Posterior vena cava (tissue), 2 donors: ENCODE measurements at regions not wholly inside any gene's neighbourhood (a gene's known extent, or its start where the extent isn't known, plus 50 kb on each side); places are given as distances from the start of the nearest gene placed in this dataset.
A peak's percentile ranks its signal among the peaks of the same experiment; 100 is the strongest.

ENCODE experiments used
- DNase-seq: peaks from one replicate; pipeline ENCODE4 v3.0.0-alpha.2; 2020; ENCODE audit warnings: low spot score
- intact Hi-C, 2 donors: fragments of 100-400 bp; cut with DNase I; formaldehyde crosslinking; loops; one replicate each; pipeline versions ENCODE4 v1.14.1 to v1.14.2; 2022 to 2023
- donor health status: DM: yes; HTN: yes; CAD: no.
- donor health status: DM: yes; HTN: yes; CAD: no.

DNA sequence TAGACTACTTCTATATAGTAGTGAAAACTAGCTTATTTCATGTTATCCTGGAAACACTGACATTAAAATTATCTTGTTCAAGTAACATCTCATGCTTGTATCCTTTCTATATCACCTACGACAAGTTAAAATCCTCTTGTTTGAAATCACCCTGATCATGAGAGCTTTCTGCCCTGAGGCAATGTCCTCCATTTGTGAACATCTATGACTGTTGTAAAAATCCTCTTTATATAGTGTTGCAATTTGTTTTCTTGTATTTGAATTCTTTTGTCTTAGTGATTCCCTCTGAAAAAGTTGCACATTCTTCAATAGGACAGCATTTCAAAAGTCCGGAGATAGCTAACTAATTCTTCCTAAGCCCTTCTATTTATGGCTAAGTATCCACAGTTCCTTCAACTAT is 480.3 kb downstream of the NSUN3 start:
- intact Hi-C loops = no loop called here
- DNase-seq = no peak

DNA sequence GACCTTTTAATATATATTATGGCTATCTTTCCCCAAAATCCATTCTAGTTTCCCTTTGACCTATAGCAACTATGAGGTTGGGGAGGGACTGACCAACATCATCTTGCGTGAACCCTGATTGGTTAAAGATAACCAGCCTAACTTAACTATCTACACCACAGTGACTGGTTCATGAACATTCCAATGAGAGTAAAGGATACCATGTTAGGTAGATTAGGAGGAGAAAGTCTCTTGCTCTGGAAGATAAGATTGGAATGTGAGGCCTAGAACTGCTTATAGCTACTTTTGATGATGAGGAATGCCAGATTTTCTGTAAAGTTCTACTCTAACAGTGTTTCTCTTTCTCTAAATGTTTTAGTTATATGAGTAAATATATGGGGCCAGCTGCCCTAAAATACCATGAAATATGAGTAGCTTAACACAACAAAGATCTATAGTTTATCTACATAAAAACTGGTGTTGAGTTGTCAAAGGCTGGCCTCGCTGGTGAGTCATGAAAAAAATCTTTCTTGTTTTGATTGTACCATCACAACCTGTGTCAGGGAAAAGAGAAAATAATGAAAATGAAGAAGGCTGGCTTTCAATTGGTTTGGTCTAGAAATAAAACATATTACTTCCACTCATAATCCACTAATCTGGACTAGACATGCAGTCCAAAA is 481.4 kb downstream of the NSUN3 start:
- intact Hi-C loops = no loop called here
- no peak for DNase-seq

DNA sequence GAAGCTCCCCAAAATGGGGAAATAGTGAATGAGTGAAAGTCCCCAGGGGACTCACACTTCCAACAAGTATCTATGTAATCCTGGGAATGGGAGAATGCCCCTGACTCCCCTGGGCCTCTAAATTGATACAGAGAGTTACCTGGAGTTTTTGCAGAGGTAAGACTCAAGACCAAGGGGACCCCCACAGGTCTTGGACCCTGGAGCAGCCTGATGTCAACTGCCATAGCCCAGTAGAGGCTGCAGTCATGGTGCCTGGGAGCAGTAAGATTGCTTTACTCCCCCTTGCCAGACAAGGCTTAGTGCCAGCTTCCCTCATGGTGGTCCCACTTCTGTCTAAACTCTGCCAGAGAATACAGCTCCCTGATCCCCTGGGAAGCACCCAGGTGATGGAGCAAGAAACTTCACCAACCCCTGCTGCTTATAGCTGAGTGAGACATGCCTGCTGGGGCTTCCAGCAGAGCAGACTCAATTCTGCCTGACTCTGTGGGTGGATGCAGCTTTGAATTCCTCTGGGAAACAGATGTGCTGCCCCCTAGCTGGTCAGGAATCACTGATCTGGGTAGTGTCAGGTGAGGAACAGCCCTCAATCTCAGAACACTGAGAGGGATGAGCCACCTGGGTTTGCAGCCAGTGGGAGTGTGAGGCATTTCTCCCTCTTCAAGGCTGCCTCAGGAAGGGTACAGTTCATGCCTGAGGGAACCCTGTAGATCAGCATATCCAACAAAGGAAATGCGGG is 485.9 kb downstream of the NSUN3 start:
- peak; percentile 68 for DNase-seq
- intact Hi-C loops = no loop called here

DNA sequence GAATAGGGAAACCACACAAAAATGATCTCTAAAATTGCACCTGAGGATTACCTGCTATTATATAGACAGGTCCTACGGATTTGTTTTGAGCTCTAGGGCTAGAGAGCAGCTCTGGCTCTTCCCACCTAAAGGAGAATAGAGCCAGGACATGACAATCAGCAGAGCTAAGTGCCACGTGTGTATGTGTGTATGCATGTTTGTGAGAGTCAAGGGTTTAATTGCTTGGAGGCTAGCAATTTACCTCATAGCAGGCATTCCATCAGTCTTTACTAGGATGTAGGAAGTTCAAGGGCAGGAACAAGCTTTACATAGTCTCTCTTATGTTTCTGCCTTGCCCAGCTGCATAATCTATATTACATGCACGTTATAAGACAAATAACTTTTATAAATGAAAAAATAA is 498.2 kb downstream of the NSUN3 start:
- intact Hi-C loops = no loop called here
- no peak for DNase-seq

DNA sequence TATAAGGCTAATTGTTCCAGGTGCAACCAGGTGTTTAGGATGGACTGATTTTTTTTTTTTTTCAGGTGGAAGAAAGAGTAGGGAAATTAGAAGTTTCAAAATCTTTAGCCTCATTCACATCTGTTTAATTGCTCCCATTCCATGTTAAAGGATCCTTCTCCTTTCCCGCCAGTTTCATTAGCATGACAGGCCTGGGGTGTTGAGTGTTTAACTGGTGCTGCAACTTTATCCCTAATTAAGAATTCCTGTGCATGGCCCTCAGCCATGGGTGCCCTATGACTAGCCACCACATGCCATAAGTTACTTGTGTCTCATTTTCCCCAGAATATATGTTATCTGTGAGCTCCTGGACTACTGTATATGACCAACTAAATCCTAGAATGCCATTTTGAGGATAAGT is 501.4 kb downstream of the NSUN3 start:
- intact Hi-C loops = no loop called here
- no peak for DNase-seq

DNA sequence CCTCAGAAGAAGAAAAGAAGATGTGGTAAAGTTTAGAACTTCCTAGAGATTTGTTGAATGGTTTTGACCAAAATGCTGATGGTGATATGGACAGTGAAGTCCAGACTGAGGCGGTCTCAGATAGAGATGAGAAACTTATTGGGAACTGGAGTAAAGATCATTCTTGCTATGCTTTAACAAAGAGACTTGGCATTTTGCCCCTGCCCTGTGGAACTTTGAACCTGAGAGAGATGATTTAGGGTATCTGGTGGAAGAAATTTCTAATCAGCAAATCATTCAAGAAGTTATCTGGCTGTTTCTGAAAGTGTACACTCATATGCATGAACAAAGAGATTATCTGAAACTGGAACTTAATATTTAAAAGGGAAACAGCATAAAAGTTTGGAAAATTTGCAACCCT is 505.2 kb downstream of the NSUN3 start:
- intact Hi-C loops = no loop called here
- no peak for DNase-seq

- intact Hi-C loops = no loop called here
- no peak for DNase-seq
Measured at GRCh38 chr3:94573337-94573736, 510.5 kb downstream of the NSUN3 start.

DNA sequence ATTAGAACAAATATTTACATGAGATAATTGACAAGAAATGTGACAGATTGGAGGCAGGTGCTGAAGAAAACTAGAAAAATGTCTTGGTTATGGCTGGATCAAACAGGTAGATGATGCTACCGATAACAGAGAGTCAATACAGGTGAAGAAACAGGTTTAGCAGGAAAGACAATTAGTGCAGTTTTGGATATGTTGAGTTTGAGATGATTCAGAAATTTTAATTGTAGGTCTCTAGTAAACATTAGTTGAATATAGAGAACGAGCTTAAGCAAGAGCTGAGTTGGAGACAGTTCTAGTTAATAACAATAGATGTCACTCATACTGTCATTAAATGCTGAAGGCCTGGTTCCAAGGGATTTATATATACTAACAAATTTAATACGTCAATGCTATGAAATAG is 524.4 kb downstream of the NSUN3 start:
- intact Hi-C loops = no loop called here

DNA sequence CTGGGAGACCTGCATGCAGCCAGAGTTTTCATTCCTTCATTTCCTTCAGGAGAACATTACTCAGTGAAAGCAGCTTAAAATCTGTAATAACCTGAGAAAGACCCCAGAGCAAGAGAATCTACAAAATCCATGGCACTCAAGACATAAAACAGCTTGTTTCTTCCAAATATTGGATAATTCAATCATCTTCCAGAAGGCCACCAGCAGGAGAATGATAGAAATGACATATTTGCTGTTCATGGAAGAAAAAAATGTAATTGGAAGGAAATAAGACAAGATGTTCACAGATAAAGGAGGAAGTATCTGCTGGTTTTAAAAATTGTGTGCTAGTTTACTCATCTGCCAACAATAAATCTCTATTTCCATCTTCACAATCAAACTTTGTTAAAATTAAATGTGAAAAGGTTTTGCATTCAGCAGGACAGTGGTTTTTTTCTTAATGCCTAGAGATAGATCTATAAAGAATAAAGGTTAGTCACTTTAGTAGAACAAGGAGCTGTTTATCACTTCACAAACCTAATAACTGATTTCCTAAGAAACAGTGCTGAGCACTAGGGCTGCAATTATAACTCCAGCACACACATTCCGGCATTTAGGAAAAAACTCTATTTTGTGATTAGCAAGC is 530.8 kb downstream of the NSUN3 start:
- DNase-seq = no peak
- intact Hi-C loops = no loop called here

More for the DNA sequence above, 524.4 kb downstream of the NSUN3 start:
- no peak for DNase-seq

DNA sequence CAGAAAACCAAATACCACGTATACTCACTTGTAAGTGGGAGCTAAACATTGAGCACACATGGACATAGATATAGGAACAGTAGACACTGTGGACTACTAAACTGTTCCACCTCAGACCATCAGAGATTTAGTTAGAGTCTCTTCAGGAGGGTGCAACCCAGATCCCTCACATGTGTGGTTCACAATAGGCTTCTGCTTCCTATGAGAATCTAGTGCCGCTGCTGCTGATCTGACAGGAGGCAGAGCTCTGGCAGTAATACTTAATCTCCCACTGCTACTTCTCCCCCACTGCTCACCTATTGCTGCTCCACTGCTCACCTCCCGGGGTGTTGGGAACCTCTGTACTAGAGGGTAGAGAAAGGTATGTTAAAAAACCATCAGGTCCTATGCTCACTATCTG is 533.3 kb downstream of the NSUN3 start:
- intact Hi-C loops = no loop called here
- no peak for DNase-seq

DNA sequence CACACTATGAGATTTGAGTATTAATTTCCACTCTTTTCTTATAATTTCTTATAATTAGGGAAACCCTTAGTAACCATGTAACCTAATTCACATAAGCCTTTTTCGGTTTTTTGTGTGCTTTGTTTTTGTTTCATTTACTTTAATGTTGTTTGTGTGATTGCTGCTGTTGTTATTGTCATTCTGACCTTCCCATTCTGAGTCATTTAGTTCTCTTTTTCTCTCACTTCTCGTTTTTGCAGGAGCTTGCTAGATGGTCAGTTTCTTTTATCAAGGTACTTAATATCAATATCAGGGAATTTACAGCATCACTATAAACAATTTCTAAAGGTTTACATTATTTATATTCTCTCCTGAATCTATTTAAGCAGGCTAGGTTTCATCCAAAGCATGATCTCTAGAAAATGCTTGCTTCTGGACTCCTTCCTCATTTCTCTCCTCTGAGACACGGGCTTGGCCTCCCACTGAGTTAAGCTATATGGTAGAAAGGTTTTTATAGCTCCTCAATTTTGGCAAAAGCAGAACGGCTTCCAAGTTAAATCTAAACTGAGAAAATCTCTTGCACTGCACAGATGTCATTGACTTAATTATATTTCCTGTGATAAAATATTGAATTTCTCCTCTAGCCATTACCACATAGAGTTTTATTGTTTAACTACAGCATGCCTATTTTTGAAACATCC is 534.2 kb downstream of the NSUN3 start:
- intact Hi-C loops = no loop called here
- no peak for DNase-seq

DNA sequence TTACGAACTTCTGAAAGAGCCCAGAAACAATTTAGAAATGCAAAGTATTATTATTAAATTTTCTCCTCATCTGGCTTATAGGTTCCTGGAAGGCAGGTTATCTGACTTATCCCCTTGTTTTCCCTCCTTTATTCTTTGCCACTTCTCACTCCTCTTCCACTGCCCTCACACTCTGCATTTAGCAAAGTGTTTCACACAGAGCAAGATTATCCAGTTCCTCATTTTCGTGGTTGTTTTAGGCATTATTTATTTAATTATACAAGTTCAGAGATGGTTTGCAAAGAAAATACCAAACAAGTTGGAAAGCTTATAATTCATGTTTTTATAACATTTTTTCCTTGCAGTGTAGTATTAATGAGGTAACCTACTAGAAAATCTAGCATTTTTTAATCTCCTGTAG is 544.9 kb downstream of the NSUN3 start:
- DNase-seq = no peak
- intact Hi-C loops = no loop called here

DNA sequence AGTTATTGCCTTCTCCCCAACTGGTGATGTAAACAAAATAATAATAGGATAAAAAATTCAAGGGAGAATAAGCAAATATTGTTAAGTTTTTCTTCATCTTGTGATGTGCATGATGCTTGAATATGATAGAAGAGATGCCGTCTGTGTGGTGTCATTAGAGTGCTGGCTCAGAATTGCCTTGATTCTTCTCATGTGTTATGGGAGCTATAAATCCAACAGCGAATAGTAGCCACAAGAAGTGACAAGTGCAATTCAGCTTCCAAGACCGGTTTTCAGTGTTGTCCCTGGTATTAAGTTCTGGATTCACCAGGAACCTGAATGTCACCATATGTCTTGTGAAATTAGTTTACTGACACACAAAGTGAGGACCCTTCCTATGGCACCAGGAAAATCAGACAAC is 547.0 kb downstream of the NSUN3 start:
- DNase-seq = no peak
- intact Hi-C loops = no loop called here

- intact Hi-C loops = no loop called here
Measured at GRCh38 chr3:94611596-94611995, 548.7 kb downstream of the NSUN3 start.

DNA sequence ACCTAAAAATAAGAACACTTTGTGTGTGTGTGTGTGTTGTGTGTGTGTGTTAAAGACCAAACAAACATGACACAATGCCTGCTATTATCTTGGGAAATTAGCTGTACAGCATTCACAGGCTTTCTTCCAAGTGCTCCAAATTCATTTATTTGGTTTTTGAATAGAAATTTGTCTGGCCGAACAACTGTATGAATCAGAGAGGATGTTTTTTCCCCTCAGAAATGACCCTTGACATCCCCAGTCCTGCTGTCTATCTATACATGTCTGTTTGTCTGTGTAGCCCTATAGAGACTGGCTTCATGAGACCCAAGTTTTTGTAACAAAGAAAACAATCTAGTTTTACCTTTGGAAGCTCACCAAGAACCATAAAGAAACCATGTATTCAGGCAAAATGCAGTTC is 549.8 kb downstream of the NSUN3 start:
- intact Hi-C loops = no loop called here

More at GRCh38 chr3:94611596-94611995, 548.7 kb downstream of the NSUN3 start:
- DNase-seq = no peak

DNA sequence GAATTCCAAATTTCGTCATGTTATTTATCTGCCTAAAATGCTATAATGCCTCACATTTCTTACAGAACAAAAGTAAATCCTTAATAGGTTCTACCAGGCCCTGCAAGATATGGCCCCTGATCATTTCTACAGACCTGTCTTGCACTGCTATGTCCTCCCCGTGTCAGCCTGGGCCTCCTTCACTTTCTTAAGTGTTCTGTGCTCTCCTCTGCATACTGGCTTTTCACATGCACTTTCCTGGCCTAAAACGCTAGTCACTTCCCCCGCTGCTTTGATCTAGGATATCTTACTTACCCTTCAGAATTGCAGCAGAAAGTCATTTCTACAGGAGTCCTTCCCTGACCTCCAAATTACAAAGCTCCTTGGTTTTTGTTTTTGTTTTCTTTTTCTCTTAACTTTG is 551.3 kb downstream of the NSUN3 start:
- DNase-seq = no peak
- intact Hi-C loops = no loop called here

More for the DNA sequence above, 549.8 kb downstream of the NSUN3 start:
- no peak for DNase-seq

DNA sequence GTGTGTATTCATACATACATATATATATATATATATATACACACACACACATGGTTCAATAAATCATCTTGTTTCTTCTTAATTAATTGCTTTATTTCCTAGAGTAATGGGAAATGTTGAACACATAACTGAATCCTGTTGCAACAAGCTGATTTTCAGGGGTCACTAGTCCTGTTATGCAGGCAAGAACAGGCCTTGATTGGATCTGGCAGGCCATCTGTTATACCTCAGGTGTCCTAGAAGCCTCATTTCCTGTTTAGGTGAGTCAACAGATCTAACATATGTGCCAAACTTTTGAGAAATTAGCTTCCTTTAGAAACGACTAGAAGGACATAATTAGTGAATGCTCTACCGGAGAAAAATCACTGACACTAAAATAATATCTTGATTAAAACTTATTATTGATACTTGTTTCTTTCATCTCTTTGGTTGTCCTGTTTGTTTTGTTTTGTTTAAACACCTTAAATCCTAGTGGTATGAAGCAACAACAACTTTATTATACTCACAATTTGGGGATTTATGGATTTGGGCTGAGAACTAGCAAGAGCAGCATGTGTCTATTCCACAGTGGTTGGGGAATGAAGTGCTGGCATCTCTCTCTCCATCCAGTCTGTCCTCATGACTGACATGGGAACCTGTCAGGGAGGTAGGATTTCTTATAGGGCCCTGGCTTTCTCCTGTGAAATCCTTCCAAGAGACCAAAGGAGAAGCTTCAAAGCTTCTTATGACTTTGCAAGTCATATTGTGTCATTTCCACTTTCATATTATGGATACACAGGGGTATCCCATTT is 552.6 kb downstream of the NSUN3 start:
- intact Hi-C loops = no loop called here
- DNase-seq = no peak

GRCh38 chr3:94616833-94617232 is 554.0 kb downstream of the NSUN3 start:
- no peak for DNase-seq

DNA sequence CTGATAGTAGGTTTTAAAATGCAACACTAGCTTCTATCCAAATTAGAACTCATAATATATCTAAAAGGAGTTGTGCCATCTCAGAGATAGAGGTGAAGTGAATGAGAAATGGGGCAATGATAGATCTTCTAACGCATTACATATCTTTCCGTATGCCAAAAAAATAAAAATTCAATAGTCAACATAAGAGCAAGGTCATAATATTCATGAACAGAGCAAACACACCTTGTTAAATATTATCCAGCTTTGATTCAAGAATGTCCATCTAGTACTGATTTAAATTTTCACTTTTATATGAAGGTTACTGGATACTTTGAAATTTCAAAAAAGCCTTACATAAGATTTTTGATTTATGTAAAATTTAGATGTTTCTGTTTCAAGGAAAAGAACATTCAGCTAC is 554.5 kb downstream of the NSUN3 start:
- intact Hi-C loops = no loop called here
- no peak for DNase-seq

More at GRCh38 chr3:94616833-94617232, 554.0 kb downstream of the NSUN3 start:
- intact Hi-C loops = no loop called here
